Kidney (tissue), 13 donors: ENCODE measurements at regions not wholly inside any gene's neighbourhood (a gene's known extent, or its start where the extent isn't known, plus 50 kb on each side); places are given as distances from the start of the nearest gene placed in this dataset.

Source experiments
- DNase-seq, 5 donors: peaks; one replicate each; pipeline ENCODE4 v3.0.0-alpha.2; 2013 to 2020
- FAIRE-seq: peaks from 2 replicates; lab custom pipeline; 2012; peaks lifted over from hg19 to GRCh38; lab: Jason Lieb, UNC
- H3K27ac ChIP-seq, 2 donors: one replicate each; pipeline ENCODE4 v1.7.0; 2013; ENCODE audit warnings: low read depth in 2 of 2, low read length in 2 of 2, inconsistent platforms in 1 of 2
- H3K27me3 ChIP-seq: one replicate; pipeline ENCODE4 v1.7.1; 2013; ENCODE audit warnings: low read length, inconsistent platforms; ENCODE audit not compliant: control insufficient read depth, insufficient read depth
- H3K36me3 ChIP-seq, 3 donors: one replicate each; pipeline versions ENCODE4 v1.7.0 to v1.7.1; 2013; ENCODE audit warnings: low read length in 3 of 3, control low read depth in 1 of 3, inconsistent platforms in 1 of 3; ENCODE audit not compliant: insufficient read depth in 3 of 3, control insufficient read depth in 2 of 3
- H3K4me1 ChIP-seq, 3 donors: one replicate each; pipeline versions ENCODE4 v1.7.0 to v1.7.1; 2013; ENCODE audit warnings: low read length in 3 of 3, inconsistent platforms in 1 of 3, low read depth in 1 of 3; ENCODE audit not compliant: control insufficient read depth in 2 of 3, insufficient read depth in 2 of 3
- H3K4me3 ChIP-seq, 3 donors: one replicate each; pipeline versions ENCODE4 v1.7.0 to v1.8.1; 2013; ENCODE audit warnings: low read length in 3 of 3, control low read depth in 1 of 3, inconsistent platforms in 1 of 3
- H3K9ac ChIP-seq, 3 donors: one replicate each; pipeline versions ENCODE4 v1.7.0 to v1.7.1; 2013; ENCODE audit warnings: low read length in 3 of 3, control low read depth in 1 of 3, inconsistent platforms in 1 of 3
- H3K9me3 ChIP-seq, 3 donors: one replicate each; pipeline versions ENCODE4 v1.7.0 to v1.7.1; 2013; ENCODE audit warnings: low read length in 3 of 3, control low read depth in 1 of 3, inconsistent platforms in 1 of 3; ENCODE audit not compliant: control insufficient read depth in 2 of 3, insufficient read depth in 1 of 3
- CTCF ChIP-seq: IDR thresholded peaks from 3 replicates; pipeline ENCODE4 v1.5.1; 2012; ENCODE audit warnings: mild to moderate bottlenecking, moderate library complexity, borderline replicate concordance; ENCODE audit not compliant: insufficient read depth; ENCODE audit errors: extremely low read depth
- intact Hi-C: fragments of 100-400 bp; cut with DNase I; formaldehyde crosslinking; loops from one replicate; pipeline ENCODE4 v1.11.1; 2022
- donor health status: control.
- donor health status: control.
- donor health status: control.
- donor health status: control.
- donor health status: control.
- donor health status: DM: yes; HTN: yes; CAD: no.
- donor health status: Normal renal cell carcinoma (clear cell type).

- DNase-seq (peak in 4 of 5 donors; percentile 38 to 68 (median 58)), FAIRE-seq (no peak)
- Histone ChIP-seq H3K36me3 (no peaks in the 10 kb centered on the region), H3K4me3 (no peak overlapping the region), H3K27ac (no peak overlapping the region), H3K27me3 (no peaks in the 10 kb centered on the region), H3K9me3 (no peaks in the 10 kb centered on the region), H3K9ac (no peak overlapping the region), H3K4me1 (no peaks in the 10 kb centered on the region)
- intact Hi-C loops, result no loop called here
- TF ChIP-seq CTCF, result no peak
These were observed 178.6 kb downstream of the SNAPC1 start for GRCh38 chr14:61940666-61941420.

GRCh38 chr14:61941421-61942150, 179.4 kb downstream of the SNAPC1 start:
- H3K36me3 ChIP-seq, result no peaks in the 10 kb centered on the region
- TF ChIP-seq CTCF, result no peak

GRCh38 chr14:61948376-61948775, 186.2 kb downstream of the SNAPC1 start:
- no peaks in the 10 kb centered on the region for H3K36me3 ChIP-seq
- no peak overlapping the region for H3K27ac ChIP-seq
- H3K4me3 ChIP-seq, result no peak overlapping the region
- DNase-seq (no peak), FAIRE-seq (no peak)
- intact Hi-C loops, result no loop called here
- no peaks in the 10 kb centered on the region for H3K9me3 ChIP-seq
- TF ChIP-seq CTCF, result no peak
- no peaks in the 10 kb centered on the region for H3K27me3 ChIP-seq
- H3K9ac ChIP-seq, result no peak overlapping the region
- H3K4me1 ChIP-seq, result no peaks in the 10 kb centered on the region

More at GRCh38 chr14:61941421-61942150, 179.4 kb downstream of the SNAPC1 start:
- Histone ChIP-seq H3K9ac (no peak overlapping the region), H3K4me3 (no peak overlapping the region), H3K4me1 (no peaks in the 10 kb centered on the region), H3K9me3 (no peaks in the 10 kb centered on the region), H3K27me3 (no peaks in the 10 kb centered on the region), H3K27ac (no peak overlapping the region)
- FAIRE-seq (no peak), DNase-seq (no peak)
- intact Hi-C loops, result no loop called here
